Calu3 (cell line): ENCODE measurements at regions not wholly inside any gene's neighbourhood (a gene's known extent, or its start where the extent isn't known, plus 50 kb on each side); places are given as distances from the start of the nearest gene placed in this dataset.

Experiments used
- BruUV-seq: library from RNA; stranded (reverse); fragments of 400-500 nt; replicated peaks from 2 replicates; lab custom pipeline; 2021; lab: Mats Ljungman, UMichigan
- CTCF ChIA-PET: fragments of 300-600 bp; sonication (Branson Sonifier 250); formaldehyde crosslinking; loops from one replicate; lab custom pipeline; 2022; ENCODE audit warnings: antibody characterized with exemption; lab: Charles Lee
- DNase-seq: peaks from one replicate; pipeline ENCODE4 v3.0.0; 2022
- H3K27ac Mint-ChIP-seq: one replicate; pipeline ENCODE4 v1.8.0; 2022; ENCODE audit warnings: mixed read lengths; ENCODE audit not compliant: unreplicated experiment
- H3K27me3 Mint-ChIP-seq: one replicate; pipeline ENCODE4 v1.8.0; 2022; ENCODE audit warnings: mixed read lengths; ENCODE audit not compliant: unreplicated experiment
- H3K36me3 Mint-ChIP-seq: one replicate; pipeline ENCODE4 v1.8.0; 2022; ENCODE audit warnings: mild to moderate bottlenecking, moderate library complexity, mixed read lengths; ENCODE audit not compliant: insufficient read depth, unreplicated experiment
- H3K4me1 Mint-ChIP-seq: one replicate; pipeline ENCODE4 v1.8.0; 2022; ENCODE audit warnings: mild to moderate bottlenecking, low read depth, mixed read lengths; ENCODE audit not compliant: unreplicated experiment
- H3K4me3 Mint-ChIP-seq: one replicate; pipeline ENCODE4 v1.8.0; 2022; ENCODE audit warnings: mild to moderate bottlenecking, low read depth, moderate library complexity, mixed read lengths; ENCODE audit not compliant: unreplicated experiment
- H3K9me3 Mint-ChIP-seq: one replicate; pipeline ENCODE4 v1.8.0; 2022; ENCODE audit warnings: low read depth, mixed read lengths; ENCODE audit not compliant: unreplicated experiment
- intact Hi-C: fragments of 100-400 bp; cut with micrococcal nuclease; formaldehyde crosslinking; loops from one replicate; pipeline ENCODE4 v1.10.0; 2022; ENCODE audit not compliant: unreplicated experiment
- TF ChIP-seq, protein P1 (sequence below): fragments of 200-600 bp; IDR thresholded peaks from one replicate; pipeline ENCODE4 v1.8.0; 2022; ENCODE audit warnings: antibody characterized with exemption; ENCODE audit not compliant: unreplicated experiment

DNA sequence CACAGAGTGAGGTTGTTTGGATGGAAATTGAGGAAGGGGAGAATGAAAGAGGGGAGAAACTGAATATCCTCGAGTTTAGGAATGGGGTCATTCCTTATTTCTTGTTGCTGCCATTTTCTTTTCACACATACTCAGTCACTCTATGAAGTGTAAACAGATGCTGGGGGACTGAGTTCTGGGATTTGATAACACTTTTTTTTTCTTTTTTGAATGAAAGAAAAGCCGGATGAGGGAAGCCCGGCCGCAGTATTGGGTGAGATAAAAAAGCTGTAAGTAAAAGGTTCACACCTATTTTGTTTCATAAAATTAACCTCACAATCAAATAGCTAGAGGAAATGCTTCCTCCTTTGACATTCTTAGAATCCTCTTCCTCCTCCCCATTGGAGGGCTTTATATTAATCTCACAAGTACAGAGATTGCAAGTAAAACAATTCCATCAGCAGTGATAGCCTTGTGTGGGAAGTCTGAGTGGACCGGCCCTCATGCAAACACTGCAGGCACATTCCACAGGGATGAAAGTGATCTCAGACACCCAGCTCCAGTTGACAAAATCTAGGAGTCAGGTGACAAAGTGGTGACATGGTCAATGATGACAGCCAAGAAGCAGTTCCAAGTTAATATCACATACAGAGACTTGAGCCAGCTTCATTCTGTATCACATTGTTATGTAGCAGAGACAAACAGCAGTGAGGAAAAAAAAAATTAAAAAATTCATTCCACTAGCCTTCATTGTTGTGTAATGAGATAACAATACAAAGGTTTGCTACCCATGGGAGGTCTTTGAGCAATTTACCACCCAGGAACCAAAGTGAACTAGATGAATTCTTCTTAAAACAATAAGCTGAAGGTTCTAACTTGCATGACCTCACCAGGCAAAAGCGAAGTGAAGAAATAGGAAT, 391.1 kb upstream of the HSF2 start:
- Mint-ChIP-seq H3K27me3 (no peaks in the 10 kb centered on the region), H3K27ac (no peak overlapping the region), H3K9me3 (peaks cover 4% of the 10 kb centered on the region), H3K4me3 (no peak overlapping the region), H3K4me1 (no peaks in the 10 kb centered on the region), H3K36me3 (no peaks in the 10 kb centered on the region)
- DNase-seq = no peak
- CTCF ChIA-PET = no interaction called here
- BruUV-seq = no TSS peak
- intact Hi-C loops = no loop called here
- TF ChIP-seq, protein P1, sequence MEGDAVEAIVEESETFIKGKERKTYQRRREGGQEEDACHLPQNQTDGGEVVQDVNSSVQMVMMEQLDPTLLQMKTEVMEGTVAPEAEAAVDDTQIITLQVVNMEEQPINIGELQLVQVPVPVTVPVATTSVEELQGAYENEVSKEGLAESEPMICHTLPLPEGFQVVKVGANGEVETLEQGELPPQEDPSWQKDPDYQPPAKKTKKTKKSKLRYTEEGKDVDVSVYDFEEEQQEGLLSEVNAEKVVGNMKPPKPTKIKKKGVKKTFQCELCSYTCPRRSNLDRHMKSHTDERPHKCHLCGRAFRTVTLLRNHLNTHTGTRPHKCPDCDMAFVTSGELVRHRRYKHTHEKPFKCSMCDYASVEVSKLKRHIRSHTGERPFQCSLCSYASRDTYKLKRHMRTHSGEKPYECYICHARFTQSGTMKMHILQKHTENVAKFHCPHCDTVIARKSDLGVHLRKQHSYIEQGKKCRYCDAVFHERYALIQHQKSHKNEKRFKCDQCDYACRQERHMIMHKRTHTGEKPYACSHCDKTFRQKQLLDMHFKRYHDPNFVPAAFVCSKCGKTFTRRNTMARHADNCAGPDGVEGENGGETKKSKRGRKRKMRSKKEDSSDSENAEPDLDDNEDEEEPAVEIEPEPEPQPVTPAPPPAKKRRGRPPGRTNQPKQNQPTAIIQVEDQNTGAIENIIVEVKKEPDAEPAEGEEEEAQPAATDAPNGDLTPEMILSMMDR = no peak

DNA sequence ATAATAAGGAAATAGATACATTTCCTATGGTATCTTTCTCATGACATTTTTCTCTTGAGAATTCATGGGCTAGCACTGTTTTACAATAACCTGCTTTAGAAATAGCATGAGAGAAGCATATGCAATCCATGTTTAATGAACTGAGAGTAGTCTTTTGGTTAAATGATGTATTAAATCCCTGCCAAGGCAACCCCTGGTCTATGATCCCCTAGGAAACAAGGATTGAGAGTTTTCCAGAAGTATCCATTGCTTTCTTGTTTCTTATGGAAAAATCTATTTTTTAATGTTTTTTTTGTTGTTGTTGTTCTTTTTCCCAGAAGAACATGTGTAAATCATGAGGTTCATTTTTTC, 390.5 kb upstream of the HSF2 start:
- CTCF ChIA-PET = no interaction called here
- H3K36me3 Mint-ChIP-seq = no peaks in the 10 kb centered on the region
- TF ChIP-seq, protein P1 = no peak
- H3K4me3 Mint-ChIP-seq = no peak overlapping the region
- H3K27ac Mint-ChIP-seq = no peak overlapping the region
- peaks cover 4% of the 10 kb centered on the region for H3K9me3 Mint-ChIP-seq
- intact Hi-C loops = no loop called here
- DNase-seq = no peak
- no peaks in the 10 kb centered on the region for H3K27me3 Mint-ChIP-seq
- H3K4me1 Mint-ChIP-seq = no peaks in the 10 kb centered on the region
- no TSS peak for BruUV-seq

DNA sequence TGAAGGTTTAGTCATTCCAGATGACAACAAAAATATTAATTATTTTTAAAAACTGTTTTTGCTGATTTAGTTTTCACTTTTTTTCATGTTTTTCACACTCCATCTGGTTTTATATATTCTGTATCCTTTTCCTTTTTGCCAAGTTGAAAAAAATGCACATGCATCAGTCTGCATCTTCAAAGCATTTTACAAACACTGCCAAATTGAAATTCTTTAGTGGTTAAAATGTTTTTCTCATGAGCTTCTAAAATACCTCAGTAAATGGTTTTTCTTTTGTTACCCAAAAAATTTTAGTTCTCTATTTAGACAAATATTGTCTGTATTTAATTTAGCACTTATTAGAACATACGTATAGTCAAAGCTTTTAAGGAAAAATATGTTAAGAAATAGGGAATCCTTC, 386.9 kb upstream of the HSF2 start:
- Mint-ChIP-seq H3K4me3 (no peak overlapping the region), H3K4me1 (no peaks in the 10 kb centered on the region), H3K36me3 (no peaks in the 10 kb centered on the region), H3K9me3 (no peaks in the 10 kb centered on the region), H3K27ac (no peak overlapping the region), H3K27me3 (no peaks in the 10 kb centered on the region)
- no TSS peak for BruUV-seq
- TF ChIP-seq, protein P1 = no peak
- no peak for DNase-seq
- intact Hi-C loops = no loop called here
- CTCF ChIA-PET = no interaction called here

DNA sequence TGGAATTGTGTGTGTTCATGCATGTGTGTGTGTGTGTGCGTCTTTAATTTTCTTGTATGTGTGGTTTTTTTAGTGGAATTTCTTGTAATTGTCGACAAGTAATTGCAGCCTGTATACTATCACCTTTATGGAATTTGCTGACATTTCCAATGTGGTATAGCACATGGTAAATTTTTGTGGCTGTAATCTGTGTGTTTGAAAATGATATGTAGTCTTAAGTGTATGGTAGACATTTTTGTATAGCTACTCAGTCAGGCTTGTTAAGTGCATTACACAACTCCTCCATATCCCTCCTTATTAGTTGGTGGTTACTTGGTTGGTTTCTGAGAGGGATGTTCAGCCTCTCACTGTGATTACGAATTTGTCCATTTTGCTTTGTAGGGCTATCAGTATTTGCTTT, 384.5 kb upstream of the HSF2 start:
- CTCF ChIA-PET = no interaction called here
- intact Hi-C loops = no loop called here
- no peaks in the 10 kb centered on the region for H3K27me3 Mint-ChIP-seq
- H3K27ac Mint-ChIP-seq = no peak overlapping the region
- no peaks in the 10 kb centered on the region for H3K4me1 Mint-ChIP-seq
- no peaks in the 10 kb centered on the region for H3K36me3 Mint-ChIP-seq
- no TSS peak for BruUV-seq
- no peak overlapping the region for H3K4me3 Mint-ChIP-seq
- no peaks in the 10 kb centered on the region for H3K9me3 Mint-ChIP-seq
- DNase-seq = no peak
- TF ChIP-seq, protein P1 = no peak
